ENCODE measurements at regions not wholly inside any gene's neighbourhood (a gene's known extent, or its start where the extent isn't known, plus 50 kb on each side); places are given as distances from the start of the nearest gene placed in this dataset.
"Not testable (repeated sequence)": the region's sequence is repeated elsewhere in the genome, so short reads cannot be mapped to it uniquely, and the experiment has no call there.

DNA sequence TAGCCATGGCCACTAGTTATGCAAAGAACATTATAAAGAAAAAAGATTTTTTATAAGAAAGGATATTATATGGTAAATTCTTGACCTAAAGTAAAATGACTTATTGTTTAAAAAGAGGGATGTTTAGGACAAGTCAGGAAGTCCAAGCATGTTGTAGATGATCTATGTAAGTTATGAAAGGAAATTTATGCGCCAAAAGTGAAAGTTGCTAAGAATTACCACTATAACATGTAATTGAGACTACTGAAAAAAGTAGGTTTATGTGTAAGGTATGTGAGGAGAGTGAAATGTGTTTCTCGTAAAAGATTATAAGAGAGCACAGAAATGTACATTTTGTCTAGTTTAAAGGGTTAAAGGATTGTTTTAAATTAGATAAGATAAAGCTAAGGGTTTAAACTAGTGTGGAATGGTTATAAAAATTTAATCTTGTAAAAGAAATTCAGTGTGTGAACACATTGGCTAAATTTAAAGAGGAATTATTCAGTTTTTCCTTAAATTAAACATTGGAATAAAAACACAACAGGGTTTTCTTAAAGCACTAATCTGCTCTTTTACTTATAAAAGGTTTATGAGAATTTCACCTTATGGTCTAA lies 1100.4 kb upstream of the EDIL3 start:
- ATAC-seq (no peak), DNase-seq (ENCODE audit: low spot score) (no peak)
- intact Hi-C loops (cut with DNase I): no loop called here

DNA sequence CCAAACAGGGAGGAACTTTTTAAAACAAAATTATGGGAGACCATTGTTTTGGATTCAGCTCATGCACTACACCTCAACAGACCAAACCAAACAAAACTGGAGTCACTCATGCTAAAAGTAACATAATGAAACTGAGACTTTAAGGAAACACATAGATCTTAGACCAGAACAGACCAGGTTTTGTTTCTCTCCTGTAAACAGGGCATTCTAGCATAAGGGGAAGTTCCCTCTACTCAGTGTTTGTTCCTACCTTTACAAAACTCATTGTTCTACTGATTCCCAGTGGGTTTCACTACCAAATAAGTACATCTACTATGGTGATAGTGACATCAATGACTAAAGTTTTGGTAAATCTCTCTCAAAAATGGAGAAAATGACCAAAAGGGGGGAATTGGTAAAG lies 1103.6 kb upstream of the EDIL3 start:
- no peak for DNase-seq (ENCODE audit: low spot score)
- ATAC-seq: no peak
- intact Hi-C loops (cut with DNase I): no loop called here

DNA sequence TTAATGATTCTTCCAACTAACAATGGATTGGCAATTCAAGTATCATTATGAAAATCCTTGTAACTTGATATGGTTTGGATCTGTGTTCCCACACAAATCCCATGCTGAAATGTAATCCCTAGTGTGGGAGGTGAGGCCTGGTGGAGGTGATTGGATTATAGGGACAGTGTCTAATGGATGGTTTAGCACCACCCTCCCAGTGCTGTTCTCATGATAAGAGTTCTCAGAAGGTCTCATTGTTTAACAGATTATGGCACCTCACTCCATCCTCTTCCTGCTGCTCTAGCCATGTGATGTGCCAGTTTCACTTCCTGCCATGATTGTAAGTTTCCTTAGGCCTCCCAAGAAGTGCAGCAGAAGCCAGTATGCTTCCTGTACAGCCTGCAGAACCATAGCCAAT lies 1116.2 kb upstream of the EDIL3 start:
- intact Hi-C loops (cut with DNase I): no loop called here
- no peak for ATAC-seq
- DNase-seq (ENCODE audit: low spot score): no peak

DNA sequence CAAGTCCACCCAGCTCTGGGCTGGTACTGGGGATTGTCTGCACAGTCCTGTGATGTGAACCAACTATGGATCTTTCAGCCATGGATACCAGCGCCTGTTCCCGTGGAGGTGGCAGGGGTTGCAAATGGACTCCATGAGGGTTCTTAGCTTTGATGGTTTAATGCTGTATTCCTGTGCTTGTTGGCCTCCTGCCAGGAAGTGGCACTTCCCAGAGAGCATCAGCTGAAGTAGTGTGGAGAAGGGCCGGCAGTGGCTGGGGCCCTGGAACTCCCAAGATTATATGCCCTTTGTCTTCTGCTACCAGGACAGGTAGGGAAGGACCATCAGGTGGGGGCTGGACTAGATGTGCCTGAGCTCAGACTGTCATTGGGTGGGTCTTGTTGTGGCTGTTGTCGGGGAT lies 1104.8 kb upstream of the COX7C start:
- DNase-seq (ENCODE audit: low spot score) (no peak), ATAC-seq (no peak)
- intact Hi-C loops (cut with DNase I): no loop called here

DNA sequence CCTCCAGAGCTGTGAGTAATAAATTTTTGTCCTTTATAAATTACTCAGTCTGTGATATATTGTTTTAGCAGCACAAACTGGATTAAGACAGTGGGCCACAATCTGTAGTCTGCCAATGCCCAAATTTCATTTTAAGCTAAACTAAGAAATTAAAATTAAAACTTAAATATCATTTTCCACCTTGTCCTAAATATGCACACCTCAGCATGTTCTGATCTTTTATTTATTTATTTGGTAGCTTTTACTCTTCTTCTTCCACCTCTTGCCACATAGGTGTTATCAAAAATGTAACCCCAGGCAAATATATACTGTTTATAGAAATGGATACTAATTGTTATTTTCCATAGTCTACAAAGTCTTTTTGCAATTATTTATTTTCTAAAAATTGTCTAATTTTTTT lies 1102.2 kb upstream of the COX7C start:
- intact Hi-C loops (cut with DNase I): no loop called here
- ATAC-seq (no peak), DNase-seq (ENCODE audit: low spot score) (no peak)

DNA sequence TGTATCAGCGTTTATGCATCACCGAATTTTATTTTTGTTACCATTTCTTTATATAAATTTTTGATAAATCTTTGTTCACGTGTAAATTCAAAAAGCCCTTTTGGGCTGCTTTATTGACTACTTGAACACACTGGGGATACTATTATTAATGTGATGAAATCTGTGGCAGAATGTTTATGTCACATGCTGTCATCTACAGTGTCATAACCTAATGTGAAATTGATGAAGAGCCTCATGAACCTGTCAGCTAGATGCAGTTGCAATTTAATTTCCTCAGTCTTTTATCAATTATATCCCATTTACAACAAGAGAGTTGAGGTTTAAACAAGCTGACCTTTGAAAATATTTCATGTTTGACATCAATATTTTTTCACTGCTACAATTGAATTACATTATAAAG lies 1100.4 kb upstream of the COX7C start:
- ATAC-seq (no peak), DNase-seq (ENCODE audit: low spot score) (no peak)
- intact Hi-C loops (cut with DNase I): no loop called here

DNA sequence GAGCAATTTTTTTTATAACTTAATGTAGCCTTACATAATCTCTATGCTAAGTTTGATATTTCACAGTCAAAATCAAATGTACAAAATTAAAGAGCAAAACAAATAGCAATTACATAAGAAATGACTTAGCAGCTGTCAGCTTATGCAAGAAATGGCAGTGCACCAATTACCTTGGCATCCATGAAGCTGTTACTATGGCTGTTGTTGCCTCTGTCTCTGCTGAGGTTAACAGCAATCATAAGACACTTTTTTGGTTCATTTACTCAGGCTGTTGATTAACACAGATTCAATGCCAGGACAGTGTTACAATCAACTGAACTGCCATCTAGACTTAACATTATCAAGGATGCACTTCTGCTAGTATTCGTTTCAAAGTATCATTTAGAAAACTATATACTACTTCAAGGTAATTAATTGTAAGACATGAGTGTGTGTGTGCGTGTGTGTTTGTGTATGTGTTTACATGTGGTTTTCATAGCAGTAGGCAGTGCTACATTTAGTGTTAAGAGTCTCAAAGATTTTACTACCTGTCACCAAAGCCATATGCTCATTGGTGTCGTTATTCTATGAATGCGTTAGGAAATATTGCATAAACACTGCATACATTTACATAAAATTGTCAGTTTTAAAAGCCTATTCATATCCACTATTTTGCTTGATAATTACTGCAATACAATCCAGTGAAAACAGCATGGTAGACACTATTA lies 1084.2 kb upstream of the COX7C start:
- intact Hi-C loops (cut with DNase I): no loop called here
- ATAC-seq: no peak
- no peak for DNase-seq (ENCODE audit: low spot score)

DNA sequence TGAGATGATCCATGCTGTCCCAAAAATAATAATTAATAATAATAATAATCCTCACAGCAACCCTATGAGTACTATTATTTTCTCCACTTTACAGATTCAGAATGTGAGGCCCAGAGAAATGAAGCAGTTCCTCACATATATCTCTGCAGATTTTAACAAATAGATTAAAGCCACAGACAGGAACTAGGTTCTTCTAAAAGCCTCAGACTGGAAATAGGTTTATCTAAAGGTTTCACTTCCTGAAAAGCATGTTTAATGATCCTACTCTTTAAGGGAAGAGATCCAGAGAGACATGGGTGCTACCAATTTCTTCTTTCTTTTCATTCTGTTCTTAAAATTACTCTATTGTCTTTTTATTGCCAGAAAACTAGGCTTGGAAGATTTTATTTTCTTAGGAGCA lies 1079.4 kb upstream of the COX7C start:
- ATAC-seq (no peak), DNase-seq (ENCODE audit: low spot score) (no peak)
- intact Hi-C loops (cut with DNase I): no loop called here

DNA sequence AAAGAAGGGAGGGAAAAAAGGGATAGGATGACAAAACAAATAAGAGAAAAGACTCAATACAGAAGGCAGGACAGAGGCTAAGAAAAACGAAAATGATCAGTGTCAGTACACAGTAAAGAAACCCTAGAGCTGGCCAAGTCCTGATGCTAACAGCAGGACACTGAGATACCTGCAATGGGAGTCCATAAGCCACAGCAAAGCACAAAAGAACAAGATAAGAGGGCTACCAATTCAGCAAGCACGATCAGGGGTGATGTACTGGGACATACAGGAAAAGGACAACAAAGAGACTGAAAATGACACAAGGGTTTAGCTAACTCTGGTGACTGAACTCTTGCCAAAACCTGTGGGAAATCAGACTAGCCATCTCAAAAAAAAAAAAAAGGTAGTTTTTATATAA lies 1072.6 kb upstream of the COX7C start:
- intact Hi-C loops (cut with DNase I): no loop called here
- DNase-seq (ENCODE audit: low spot score) (no peak), ATAC-seq (no peak)

DNA sequence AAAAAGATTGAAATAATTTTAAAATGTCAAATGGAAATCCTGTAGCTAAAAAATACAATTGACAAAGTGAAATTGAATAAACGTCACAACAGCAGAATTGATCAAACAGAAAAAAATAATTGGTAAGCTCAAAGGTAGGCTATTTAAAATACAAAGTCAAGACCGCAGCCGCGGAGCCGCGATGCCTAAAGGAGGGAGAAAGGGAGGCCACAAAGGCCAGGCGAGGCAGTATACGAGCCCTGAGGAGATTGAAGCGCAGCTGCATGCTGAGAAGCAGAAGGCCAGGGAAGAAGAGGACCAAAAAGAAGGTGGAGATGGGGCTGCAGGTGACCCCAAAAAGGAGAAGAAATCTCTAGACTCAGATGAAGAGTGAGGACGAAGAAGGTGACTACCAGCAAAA lies 1068.5 kb upstream of the COX7C start:
- DNase-seq (ENCODE audit: low spot score) (no peak), ATAC-seq (no peak)
- intact Hi-C loops (cut with DNase I): no loop called here

DNA sequence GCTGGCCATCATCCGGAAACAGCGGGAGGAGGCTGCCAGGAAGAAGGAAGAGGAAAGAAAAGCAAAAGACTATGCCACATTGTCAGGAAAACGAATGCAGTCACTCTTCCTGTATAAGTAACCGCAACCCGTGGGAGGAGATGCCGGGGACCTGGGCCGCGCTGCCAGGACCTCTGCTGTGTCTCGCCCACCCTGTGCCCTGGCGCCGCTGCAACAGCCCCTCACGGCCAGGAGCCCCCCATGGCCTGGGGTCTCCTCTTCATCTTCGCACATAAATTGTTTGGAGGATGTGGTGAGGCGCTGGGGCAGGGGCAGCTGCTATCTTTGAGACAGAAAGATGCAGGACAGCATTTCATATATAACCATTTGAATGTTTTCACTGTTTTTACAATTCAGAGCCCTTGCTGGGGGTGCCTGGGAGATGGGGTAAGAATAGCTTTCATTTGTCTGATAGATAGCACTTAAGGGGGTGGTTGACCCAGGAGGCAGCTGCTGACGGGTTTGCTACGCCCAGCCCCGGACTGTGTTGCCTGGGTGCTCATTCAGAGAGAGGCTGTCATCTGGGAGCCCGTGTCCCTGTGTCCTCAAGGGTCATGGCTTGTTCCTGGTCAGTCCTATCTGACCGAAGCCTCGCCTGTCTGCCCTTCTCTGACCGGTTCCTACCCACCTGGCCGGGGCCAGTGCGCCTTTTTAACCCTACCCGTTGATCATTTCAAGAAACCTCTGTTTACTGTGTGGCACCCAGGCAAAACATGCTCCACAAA lies 1067.7 kb upstream of the COX7C start:
- intact Hi-C loops (cut with DNase I): no loop called here
- DNase-seq (ENCODE audit: low spot score): no peak
- ATAC-seq: no peak

DNA sequence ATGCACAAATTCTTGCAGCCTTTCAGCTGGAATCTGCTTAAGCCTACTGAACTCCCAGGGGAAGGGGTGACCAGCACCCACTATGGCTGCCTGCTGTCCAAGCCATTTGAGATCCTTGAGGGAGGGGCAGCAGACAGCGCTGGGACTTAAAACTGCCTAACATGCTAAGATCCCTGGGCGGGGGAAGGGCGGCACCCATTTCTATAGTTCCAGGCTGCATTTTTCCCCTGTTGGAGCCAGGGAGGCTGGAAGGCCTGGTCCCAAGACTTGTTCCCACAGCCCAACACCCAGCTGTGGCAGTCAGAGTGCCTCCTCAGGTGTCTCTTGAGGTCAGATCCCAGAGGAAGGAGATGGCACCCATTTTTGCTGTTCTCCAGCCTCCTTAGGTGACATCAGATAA lies 1061.3 kb upstream of the COX7C start:
- intact Hi-C loops (cut with DNase I): no loop called here
- no peak for DNase-seq (ENCODE audit: low spot score)
- ATAC-seq: no peak

DNA sequence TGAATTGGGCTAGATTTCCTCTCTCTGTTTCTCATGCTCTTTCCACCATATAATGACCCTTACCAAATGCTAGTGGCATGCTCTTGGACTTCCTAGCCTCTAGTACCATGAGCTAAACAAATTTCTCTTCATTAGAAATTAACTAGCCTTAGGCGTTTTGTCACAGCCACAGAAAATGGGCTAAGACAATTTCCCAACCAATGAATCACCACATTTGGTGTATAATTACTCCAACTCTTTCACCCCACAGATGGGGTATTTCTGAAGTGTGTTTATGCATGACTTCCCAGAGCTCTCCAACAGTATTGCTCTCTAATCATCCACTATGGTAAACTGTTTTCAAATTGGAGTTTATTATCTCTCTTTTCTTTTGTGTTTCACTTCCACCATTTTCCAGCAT lies 1041.1 kb upstream of the COX7C start:
- intact Hi-C loops (cut with DNase I): no loop called here
- ATAC-seq: no peak
- DNase-seq (ENCODE audit: low spot score): no peak

DNA sequence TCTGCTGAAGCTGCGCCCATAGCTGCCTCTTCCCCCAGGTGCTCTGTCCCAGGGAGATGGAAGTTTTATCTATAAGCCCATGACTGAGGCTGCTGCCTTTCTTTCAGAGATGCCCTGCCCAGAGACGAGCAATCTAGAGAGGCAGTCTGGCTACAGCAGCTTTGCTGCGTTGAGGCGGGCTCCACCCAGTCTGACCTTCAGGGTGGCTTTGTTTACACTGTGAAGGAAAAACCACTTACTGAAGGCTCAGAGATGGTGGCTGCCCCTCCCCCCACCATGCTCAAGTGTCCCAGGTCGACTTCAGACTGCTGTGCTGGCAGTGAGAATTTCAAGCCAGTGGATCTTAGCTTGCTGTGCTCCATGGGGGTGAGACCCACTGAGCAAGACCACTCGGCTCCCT lies 1029.9 kb upstream of the COX7C start:
- DNase-seq (ENCODE audit: low spot score); ATAC-seq; intact Hi-C loops (cut with DNase I): not testable (repeated sequence)

DNA sequence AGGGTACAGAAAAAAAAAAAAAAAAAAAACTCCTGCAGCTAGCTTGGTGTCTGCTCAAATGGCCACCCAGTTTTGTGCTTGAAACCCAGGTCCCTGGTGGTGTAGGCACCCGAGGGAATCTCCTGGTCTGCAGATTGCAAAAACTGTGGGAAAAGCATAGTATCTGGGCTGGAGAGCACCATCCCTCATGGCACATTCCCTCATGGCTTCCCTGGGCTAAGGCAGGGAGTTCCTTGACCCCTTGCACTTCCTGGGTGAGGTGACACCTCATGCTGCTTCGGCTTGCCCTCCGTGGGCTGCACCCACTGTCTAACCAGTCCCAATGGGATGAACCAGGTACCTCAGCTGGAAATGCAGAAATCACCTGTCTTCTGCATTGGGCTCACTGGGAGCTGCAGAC lies 1029.5 kb upstream of the COX7C start:
- ATAC-seq; intact Hi-C loops (cut with DNase I); DNase-seq (ENCODE audit: low spot score): not testable (repeated sequence)

DNA sequence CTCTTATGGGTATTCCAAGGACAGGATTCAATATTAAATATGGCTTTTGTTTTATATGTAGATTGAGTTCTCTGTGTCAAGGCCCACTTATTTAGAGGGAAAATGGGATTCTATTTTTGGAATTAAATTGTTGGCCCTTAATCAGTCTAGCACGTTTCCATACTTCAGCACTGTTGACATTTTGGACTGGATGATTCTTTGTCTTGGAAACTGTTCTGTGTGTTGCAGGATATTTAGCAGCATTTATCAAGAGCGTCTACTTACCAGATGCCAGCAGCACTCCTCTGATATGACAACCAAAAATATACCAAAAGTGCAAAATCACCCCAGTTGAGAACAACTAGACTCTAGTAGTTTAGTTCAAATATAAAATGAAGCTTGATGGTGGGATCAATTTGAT lies 1027.0 kb upstream of the COX7C start:
- ATAC-seq (no peak), DNase-seq (ENCODE audit: low spot score) (no peak)
- intact Hi-C loops (cut with DNase I): no loop called here

DNA sequence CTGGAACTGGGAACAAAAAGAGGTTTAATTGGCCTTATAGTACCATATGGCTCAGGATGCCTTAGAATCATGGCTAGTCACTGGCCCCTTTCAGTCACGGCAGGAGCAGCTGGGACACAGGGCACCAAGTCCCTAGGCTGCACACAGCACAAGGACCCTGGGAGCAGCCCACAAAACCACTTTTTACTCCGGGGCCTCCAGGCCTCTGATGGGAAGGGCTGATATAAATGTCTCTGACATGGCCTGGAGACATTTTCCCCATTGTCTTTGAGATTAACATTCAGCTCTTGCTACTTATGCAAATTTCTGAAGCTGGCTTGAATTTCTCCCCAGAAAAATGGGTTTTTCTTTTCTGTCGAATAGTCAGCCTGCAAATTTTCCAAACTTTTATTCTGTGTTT lies 1026.4 kb upstream of the COX7C start:
- no peak for DNase-seq (ENCODE audit: low spot score)
- intact Hi-C loops (cut with DNase I): no loop called here
- ATAC-seq: no peak

DNA sequence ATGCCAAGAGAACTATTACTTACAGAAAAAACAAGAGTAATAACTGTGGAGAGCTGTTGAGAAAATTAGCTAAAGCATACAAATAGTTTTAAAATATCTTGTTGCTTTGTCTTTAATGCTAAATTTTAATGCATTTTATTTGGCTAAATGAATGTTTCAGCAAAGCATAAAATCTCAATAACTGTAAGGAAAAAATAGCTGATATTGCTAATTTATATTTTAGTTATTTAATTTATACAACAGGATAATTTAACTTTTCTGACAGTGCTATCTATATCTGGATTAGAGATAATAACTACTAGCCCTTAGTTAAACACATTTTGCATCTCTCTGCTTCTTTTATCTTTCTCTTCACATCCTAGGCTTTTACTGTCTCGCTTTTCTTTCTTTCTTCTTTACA lies 1014.9 kb upstream of the COX7C start:
- DNase-seq (ENCODE audit: low spot score) (no peak), ATAC-seq (no peak)
- intact Hi-C loops (cut with DNase I): no loop called here

DNA sequence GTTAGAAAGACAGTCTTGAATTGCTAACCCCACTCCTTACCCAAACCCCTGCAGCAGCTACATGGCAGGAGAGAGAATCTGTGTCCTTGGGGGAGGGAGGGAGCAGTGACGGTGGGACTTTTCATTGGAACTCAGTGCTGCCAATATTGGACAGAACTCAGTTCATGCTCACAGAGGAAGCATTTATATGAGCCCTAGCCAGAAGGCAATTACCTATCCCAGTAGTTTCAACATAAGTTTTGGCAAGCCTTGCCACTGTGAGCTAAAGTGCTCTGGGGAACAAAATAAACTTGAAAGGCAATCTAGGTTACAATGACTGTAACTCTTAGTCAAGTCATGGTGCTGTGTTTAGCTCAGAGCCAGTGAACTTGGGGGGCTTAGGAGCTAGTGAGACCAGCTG lies 1013.4 kb upstream of the COX7C start:
- DNase-seq (ENCODE audit: low spot score) (no peak), ATAC-seq (no peak)
- intact Hi-C loops (cut with DNase I): no loop called here

DNA sequence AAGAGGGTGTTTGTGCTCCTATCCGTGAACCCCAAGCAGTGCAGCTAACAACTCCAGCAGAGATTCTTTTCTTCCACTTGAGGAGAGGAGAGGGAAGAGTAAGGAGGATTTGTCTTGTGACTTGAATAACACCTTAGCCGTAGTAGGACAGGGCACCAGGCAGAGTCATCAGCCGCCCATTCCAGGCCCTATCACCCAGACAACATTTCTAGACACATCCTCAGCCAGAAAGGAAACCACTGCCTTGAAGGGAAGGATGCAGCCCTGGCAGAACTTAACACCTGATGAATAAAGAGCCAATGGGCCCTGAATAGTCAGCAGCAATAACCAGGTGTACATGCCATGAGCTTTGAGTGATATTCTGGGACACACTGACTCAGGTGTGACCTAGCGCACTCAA lies 1013.0 kb upstream of the COX7C start:
- intact Hi-C loops (cut with DNase I): no loop called here
- ATAC-seq (no peak), DNase-seq (ENCODE audit: low spot score) (no peak)

DNA sequence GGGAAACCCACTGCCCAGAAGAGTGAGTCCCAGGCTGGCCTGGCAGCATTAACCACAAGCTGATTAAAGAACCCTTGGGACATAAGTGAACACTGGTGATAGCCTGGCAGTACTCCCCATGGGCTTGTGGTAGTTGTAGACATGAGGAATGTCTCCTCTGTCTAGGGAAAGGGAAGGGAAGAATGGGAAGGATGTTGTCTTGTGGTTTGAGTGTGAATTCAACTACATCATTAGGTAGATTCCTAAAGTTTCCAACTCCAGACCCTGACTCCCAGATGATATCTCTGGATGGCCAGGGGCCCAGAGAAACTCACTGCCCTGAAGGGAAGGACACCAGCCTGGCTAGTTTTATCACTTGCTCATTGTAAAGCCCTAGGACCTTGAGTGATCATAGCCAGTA lies 1012.4 kb upstream of the COX7C start:
- DNase-seq (ENCODE audit: low spot score) (no peak), ATAC-seq (no peak)
- intact Hi-C loops (cut with DNase I): no loop called here
